MM.1S (cell line): ENCODE measurements at regions not wholly inside any gene's neighbourhood (a gene's known extent, or its start where the extent isn't known, plus 50 kb on each side); places are given as distances from the start of the nearest gene placed in this dataset.
"Not testable (repeated sequence)": the region's sequence is repeated elsewhere in the genome, so short reads cannot be mapped to it uniquely, and the experiment has no call there.

Source experiments
- DNase-seq: peaks from one replicate; pipeline ENCODE4 v3.0.0-alpha.2; 2015
- H2AFZ ChIP-seq: fragments of 300-600 bp; sonication (generic); 2 replicates; pipeline ENCODE4 v1.6.0; 2016; ENCODE audit warnings: antibody characterized with exemption, low read length
- H3F3A ChIP-seq: fragments of 300-600 bp; sonication (generic); 2 replicates; pipeline ENCODE4 v1.6.1; 2016; ENCODE audit warnings: mild to moderate bottlenecking, antibody characterized with exemption, low read length, moderate library complexity, mixed read lengths; ENCODE audit not compliant: insufficient read depth
- H3K27ac ChIP-seq: fragments of 300-600 bp; sonication (generic); 2 replicates; pipeline ENCODE4 v1.5.1; 2016; ENCODE audit warnings: mild to moderate bottlenecking, low read length
- H3K27me3 ChIP-seq: fragments of 300-600 bp; sonication (generic); replicated peaks from 2 replicates; pipeline ENCODE4 v1.6.0; 2016; ENCODE audit warnings: low read length; ENCODE audit not compliant: insufficient read depth
- H3K36me3 ChIP-seq: fragments of 300-600 bp; sonication (generic); replicated peaks from 2 replicates; pipeline ENCODE4 v1.6.1; 2016; ENCODE audit warnings: mild to moderate bottlenecking, low read length, mixed read lengths; ENCODE audit not compliant: insufficient read depth
- H3K4me1 ChIP-seq: fragments of 300-600 bp; sonication (generic); 2 replicates; pipeline ENCODE4 v1.6.1; 2016; ENCODE audit warnings: low read length, mixed read lengths
- H3K4me2 ChIP-seq: fragments of 300-600 bp; sonication (generic); 2 replicates; pipeline ENCODE4 v1.6.0; 2016; ENCODE audit warnings: low read depth, low read length
- H3K4me3 ChIP-seq: fragments of 300-600 bp; sonication (generic); 2 replicates; pipeline ENCODE4 v1.5.1; 2016; ENCODE audit warnings: low read length, mixed read lengths
- H3K79me2 ChIP-seq: fragments of 300-600 bp; sonication (generic); 2 replicates; pipeline ENCODE4 v1.6.1; 2016; ENCODE audit warnings: mixed run types, low read length, mixed read lengths
- H3K9ac ChIP-seq: fragments of 300-600 bp; sonication (generic); 2 replicates; pipeline ENCODE4 v1.6.1; 2016; ENCODE audit warnings: low read length, mixed read lengths
- H3K9me2 ChIP-seq: fragments of 300-600 bp; sonication (generic); replicated peaks from 2 replicates; pipeline ENCODE4 v1.6.1; 2016; ENCODE audit warnings: mild to moderate bottlenecking, low read length, mixed read lengths; ENCODE audit not compliant: insufficient read depth
- H3K9me3 ChIP-seq: fragments of 300-600 bp; sonication (generic); replicated peaks from 2 replicates; pipeline ENCODE4 v1.6.1; 2016; ENCODE audit warnings: mild to moderate bottlenecking, low read length, mixed read lengths; ENCODE audit not compliant: insufficient read depth
- H4K20me1 ChIP-seq: fragments of 300-600 bp; sonication (generic); 2 replicates; pipeline ENCODE4 v1.6.1; 2016; ENCODE audit warnings: mild to moderate bottlenecking, low read length, moderate library complexity, mixed read lengths; ENCODE audit not compliant: insufficient read depth
- EZH2 ChIP-seq: fragments of 300-600 bp; sonication (generic); optimal IDR thresholded peaks from 2 replicates; pipeline ENCODE3; 2017; ENCODE audit warnings: low read depth, mild to moderate bottlenecking, antibody characterized with exemption, low read length, mixed read lengths
- EZH2phosphoT487 ChIP-seq: fragments of 300-600 bp; sonication (generic); IDR thresholded peaks from 2 replicates; pipeline ENCODE4 v1.6.1; 2018; ENCODE audit warnings: antibody characterized with exemption, low read length
- TF ChIP-seq, protein P1 (sequence below): fragments of 300-600 bp; sonication (generic); IDR thresholded peaks from 2 replicates; pipeline ENCODE4 v1.5.1; 2016; ENCODE audit warnings: antibody characterized with exemption, low read length, mixed read lengths

GRCh38 chr20:48331518-48332286 lies 496.1 kb downstream of the PREX1 start:
- no peak overlapping the region for H2AFZ ChIP-seq
- H3K27ac ChIP-seq = no peak overlapping the region
- no peaks in the 10 kb centered on the region for H3K9me2 ChIP-seq
- TF ChIP-seq EZH2phosphoT487 = no peak
- TF ChIP-seq, protein P1, sequence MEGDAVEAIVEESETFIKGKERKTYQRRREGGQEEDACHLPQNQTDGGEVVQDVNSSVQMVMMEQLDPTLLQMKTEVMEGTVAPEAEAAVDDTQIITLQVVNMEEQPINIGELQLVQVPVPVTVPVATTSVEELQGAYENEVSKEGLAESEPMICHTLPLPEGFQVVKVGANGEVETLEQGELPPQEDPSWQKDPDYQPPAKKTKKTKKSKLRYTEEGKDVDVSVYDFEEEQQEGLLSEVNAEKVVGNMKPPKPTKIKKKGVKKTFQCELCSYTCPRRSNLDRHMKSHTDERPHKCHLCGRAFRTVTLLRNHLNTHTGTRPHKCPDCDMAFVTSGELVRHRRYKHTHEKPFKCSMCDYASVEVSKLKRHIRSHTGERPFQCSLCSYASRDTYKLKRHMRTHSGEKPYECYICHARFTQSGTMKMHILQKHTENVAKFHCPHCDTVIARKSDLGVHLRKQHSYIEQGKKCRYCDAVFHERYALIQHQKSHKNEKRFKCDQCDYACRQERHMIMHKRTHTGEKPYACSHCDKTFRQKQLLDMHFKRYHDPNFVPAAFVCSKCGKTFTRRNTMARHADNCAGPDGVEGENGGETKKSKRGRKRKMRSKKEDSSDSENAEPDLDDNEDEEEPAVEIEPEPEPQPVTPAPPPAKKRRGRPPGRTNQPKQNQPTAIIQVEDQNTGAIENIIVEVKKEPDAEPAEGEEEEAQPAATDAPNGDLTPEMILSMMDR = no peak
- TF ChIP-seq EZH2 = no peak
- H3K4me3 ChIP-seq = no peak overlapping the region
- H3K79me2 ChIP-seq = no peaks in the 10 kb centered on the region
- no peak overlapping the region for H3K9ac ChIP-seq
- H3K27me3 ChIP-seq = no peaks in the 10 kb centered on the region
- no peak for DNase-seq
- H3F3A ChIP-seq = no peaks in the 10 kb centered on the region
- H3K36me3 ChIP-seq = no peaks in the 10 kb centered on the region
- no peaks in the 10 kb centered on the region for H3K9me3 ChIP-seq
- H4K20me1 ChIP-seq = no peaks in the 10 kb centered on the region
- no peaks in the 10 kb centered on the region; the same call in 1 of the 2 replicates for H3K4me1 ChIP-seq
- no peak overlapping the region for H3K4me2 ChIP-seq

GRCh38 chr20:48329676-48330664 lies 497.8 kb downstream of the PREX1 start:
- Histone ChIP-seq H3K4me3 (no peak overlapping the region), H4K20me1 (no peaks in the 10 kb centered on the region), H3K4me2 (no peak overlapping the region), H3K9me2 (no peaks in the 10 kb centered on the region), H3K27ac (no peak overlapping the region), H3K79me2 (no peaks in the 10 kb centered on the region), H3F3A (no peaks in the 10 kb centered on the region), H3K9me3 (no peaks in the 10 kb centered on the region), H3K36me3 (no peaks in the 10 kb centered on the region), H3K4me1 (no peaks in the 10 kb centered on the region; the same call in 1 of the 2 replicates), H2AFZ (no peak overlapping the region), H3K27me3 (no peaks in the 10 kb centered on the region), H3K9ac (no peak overlapping the region)
- DNase-seq = no peak
- TF ChIP-seq EZH2phosphoT487 = no peak
- TF ChIP-seq, protein P1 = peak; percentile 38

DNA sequence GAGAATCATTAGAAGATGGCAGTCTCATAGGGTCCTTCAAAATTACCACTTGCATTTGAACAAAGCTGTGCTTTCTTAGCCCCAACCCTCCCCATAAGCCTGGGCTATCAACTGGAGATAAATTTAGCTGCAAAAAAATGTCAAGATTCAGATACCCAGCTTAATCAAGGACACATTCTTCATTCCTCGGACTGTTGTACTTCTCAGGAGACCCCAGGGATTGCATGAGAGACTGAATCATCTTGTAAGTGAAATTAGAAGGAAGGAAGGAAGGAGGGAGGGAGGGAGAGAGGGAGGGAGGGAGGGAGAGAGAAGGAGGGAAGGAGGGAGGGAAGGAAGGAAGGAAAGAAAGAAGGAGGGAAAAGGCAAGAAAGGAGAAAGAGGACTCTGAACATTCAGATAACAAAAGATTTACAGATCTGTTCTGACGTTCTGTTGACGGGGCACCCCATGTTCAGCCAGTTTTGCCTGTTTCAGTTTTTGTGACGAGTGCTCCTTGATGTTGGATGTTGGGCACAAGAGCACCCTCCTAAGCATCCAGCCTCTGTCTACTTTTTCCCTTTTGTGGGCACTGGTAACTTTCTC lies 498.7 kb downstream of the PREX1 start:
- Histone ChIP-seq H3K9ac (no peak overlapping the region), H3K27me3 (no peaks in the 10 kb centered on the region), H3K4me2 (no peak overlapping the region), H4K20me1 (no peaks in the 10 kb centered on the region), H2AFZ (no peak overlapping the region), H3K4me3 (no peak overlapping the region), H3K9me2 (no peaks in the 10 kb centered on the region), H3K4me1 (no peaks in the 10 kb centered on the region; the same call in 1 of the 2 replicates), H3F3A (no peaks in the 10 kb centered on the region), H3K79me2 (no peaks in the 10 kb centered on the region), H3K9me3 (no peaks in the 10 kb centered on the region), H3K36me3 (no peaks in the 10 kb centered on the region), H3K27ac (no peak overlapping the region)
- DNase-seq = no peak
- TF ChIP-seq EZH2 (no peak), EZH2phosphoT487 (no peak)
- TF ChIP-seq, protein P1 = no peak

DNA sequence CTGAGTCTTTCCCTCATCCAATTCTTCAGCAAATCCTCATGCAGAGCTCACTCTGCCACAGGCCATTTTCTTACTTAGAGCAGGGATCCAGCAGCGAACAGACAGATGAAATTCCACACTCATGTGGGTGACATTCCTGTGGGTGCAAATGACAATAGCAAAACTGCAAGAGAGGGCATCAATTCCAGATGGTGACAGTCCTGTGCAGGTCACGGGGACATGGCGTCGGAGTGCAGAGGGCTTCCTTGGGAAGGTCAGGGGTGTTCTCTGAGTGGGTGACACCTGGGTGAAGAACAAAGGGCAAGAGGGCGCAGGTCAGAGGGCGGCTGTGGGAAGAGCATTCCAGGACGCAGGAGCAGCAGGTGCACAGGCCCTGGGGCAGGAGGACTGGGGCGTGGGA lies 500.0 kb downstream of the PREX1 start:
- H3K4me2 ChIP-seq, H3K79me2 ChIP-seq, H3K27ac ChIP-seq, H3F3A ChIP-seq, H3K4me3 ChIP-seq, H3K27me3 ChIP-seq, H2AFZ ChIP-seq, H3K9me2 ChIP-seq, DNase-seq, H3K36me3 ChIP-seq, H3K9ac ChIP-seq, H3K9me3 ChIP-seq, H3K4me1 ChIP-seq, H4K20me1 ChIP-seq: not testable (repeated sequence)
